ENCODE measurements at regions not wholly inside any gene's neighbourhood (a gene's known extent, or its start where the extent isn't known, plus 50 kb on each side); places are given as distances from the start of the nearest gene placed in this dataset.
"Not testable (repeated sequence)": the region's sequence is repeated elsewhere in the genome, so short reads cannot be mapped to it uniquely, and the experiment has no call there.

GRCh38 chr2:48200620-48201293 is 113.7 kb upstream of the FOXN2 start:
- H3K4me3 ChIP-seq = no peak overlapping the region
- TF ChIP-seq, protein P1, sequence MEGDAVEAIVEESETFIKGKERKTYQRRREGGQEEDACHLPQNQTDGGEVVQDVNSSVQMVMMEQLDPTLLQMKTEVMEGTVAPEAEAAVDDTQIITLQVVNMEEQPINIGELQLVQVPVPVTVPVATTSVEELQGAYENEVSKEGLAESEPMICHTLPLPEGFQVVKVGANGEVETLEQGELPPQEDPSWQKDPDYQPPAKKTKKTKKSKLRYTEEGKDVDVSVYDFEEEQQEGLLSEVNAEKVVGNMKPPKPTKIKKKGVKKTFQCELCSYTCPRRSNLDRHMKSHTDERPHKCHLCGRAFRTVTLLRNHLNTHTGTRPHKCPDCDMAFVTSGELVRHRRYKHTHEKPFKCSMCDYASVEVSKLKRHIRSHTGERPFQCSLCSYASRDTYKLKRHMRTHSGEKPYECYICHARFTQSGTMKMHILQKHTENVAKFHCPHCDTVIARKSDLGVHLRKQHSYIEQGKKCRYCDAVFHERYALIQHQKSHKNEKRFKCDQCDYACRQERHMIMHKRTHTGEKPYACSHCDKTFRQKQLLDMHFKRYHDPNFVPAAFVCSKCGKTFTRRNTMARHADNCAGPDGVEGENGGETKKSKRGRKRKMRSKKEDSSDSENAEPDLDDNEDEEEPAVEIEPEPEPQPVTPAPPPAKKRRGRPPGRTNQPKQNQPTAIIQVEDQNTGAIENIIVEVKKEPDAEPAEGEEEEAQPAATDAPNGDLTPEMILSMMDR (IDR thresholded peaks at IDR 0.05) = no peak
- no peaks in the 10 kb centered on the region for H3K27me3 ChIP-seq
- no peak overlapping the region for H3K9ac ChIP-seq (ENCODE audit: low read depth in 2 of 2, low read length in 2 of 2)
- H3K36me3 ChIP-seq = no peaks in the 10 kb centered on the region
- no peaks in the 10 kb centered on the region for H3K4me1 ChIP-seq
- no peaks in the 10 kb centered on the region for H3K9me3 ChIP-seq
- intact Hi-C loops (cut with DNase I) = no loop called here
- no peak overlapping the region for H3K27ac ChIP-seq
- DNase-seq = no peak

GRCh38 chr2:48201435-48201834 is 113.0 kb upstream of the FOXN2 start:
- H3K9ac ChIP-seq (ENCODE audit: low read depth in 2 of 2, low read length in 2 of 2); H3K4me1 ChIP-seq; H3K4me3 ChIP-seq; H3K27me3 ChIP-seq; H3K27ac ChIP-seq; H3K36me3 ChIP-seq; H3K9me3 ChIP-seq; DNase-seq; intact Hi-C loops (cut with DNase I): not testable (repeated sequence)

- no peaks in the 10 kb centered on the region for H3K9me3 ChIP-seq
- no peak overlapping the region for H3K4me3 ChIP-seq
- H3K9ac ChIP-seq (ENCODE audit: low read depth in 2 of 2, low read length in 2 of 2) = no peak overlapping the region
- H3K36me3 ChIP-seq = no peaks in the 10 kb centered on the region
- H3K27ac ChIP-seq = no peak overlapping the region
- intact Hi-C loops (cut with DNase I) = no loop called here
- no peaks in the 10 kb centered on the region for H3K27me3 ChIP-seq
- no peak for DNase-seq
- no peaks in the 10 kb centered on the region for H3K4me1 ChIP-seq
- TF ChIP-seq, protein P1 (IDR thresholded peaks at IDR 0.05) = no peak
Measured at GRCh38 chr2:48202863-48203642, 111.4 kb upstream of the FOXN2 start.

- intact Hi-C loops (cut with DNase I) = no loop called here
Measured at GRCh38 chr2:48203668-48204067, 110.8 kb upstream of the FOXN2 start.

GRCh38 chr2:48204750-48205136 is 109.7 kb upstream of the FOXN2 start:
- intact Hi-C loops (cut with DNase I) = no loop called here
- no peak overlapping the region for H3K9ac ChIP-seq (ENCODE audit: low read depth in 2 of 2, low read length in 2 of 2)
- H3K4me1 ChIP-seq = no peaks in the 10 kb centered on the region
- H3K27me3 ChIP-seq = no peaks in the 10 kb centered on the region
- no peak overlapping the region for H3K27ac ChIP-seq
- TF ChIP-seq, protein P1 (IDR thresholded peaks at IDR 0.05) = no peak
- no peak for DNase-seq
- H3K36me3 ChIP-seq = no peaks in the 10 kb centered on the region
- H3K9me3 ChIP-seq = no peaks in the 10 kb centered on the region
- no peak overlapping the region for H3K4me3 ChIP-seq

More at GRCh38 chr2:48203668-48204067, 110.8 kb upstream of the FOXN2 start:
- H3K4me1 ChIP-seq = no peaks in the 10 kb centered on the region
- DNase-seq = no peak
- no peak overlapping the region for H3K4me3 ChIP-seq
- no peak overlapping the region for H3K9ac ChIP-seq (ENCODE audit: low read depth in 2 of 2, low read length in 2 of 2)
- TF ChIP-seq, protein P1 (IDR thresholded peaks at IDR 0.05) = no peak
- no peaks in the 10 kb centered on the region for H3K36me3 ChIP-seq
- H3K27ac ChIP-seq = no peak overlapping the region
- no peaks in the 10 kb centered on the region for H3K27me3 ChIP-seq
- H3K9me3 ChIP-seq = no peaks in the 10 kb centered on the region

Data from colonic mucosa (tissue), 4 donors.